ENCODE measurements at regions not wholly inside any gene's neighbourhood (a gene's known extent, or its start where the extent isn't known, plus 50 kb on each side); places are given as distances from the start of the nearest gene placed in this dataset.
"Not testable (repeated sequence)": the region's sequence is repeated elsewhere in the genome, so short reads cannot be mapped to it uniquely, and the experiment has no call there.

DNA sequence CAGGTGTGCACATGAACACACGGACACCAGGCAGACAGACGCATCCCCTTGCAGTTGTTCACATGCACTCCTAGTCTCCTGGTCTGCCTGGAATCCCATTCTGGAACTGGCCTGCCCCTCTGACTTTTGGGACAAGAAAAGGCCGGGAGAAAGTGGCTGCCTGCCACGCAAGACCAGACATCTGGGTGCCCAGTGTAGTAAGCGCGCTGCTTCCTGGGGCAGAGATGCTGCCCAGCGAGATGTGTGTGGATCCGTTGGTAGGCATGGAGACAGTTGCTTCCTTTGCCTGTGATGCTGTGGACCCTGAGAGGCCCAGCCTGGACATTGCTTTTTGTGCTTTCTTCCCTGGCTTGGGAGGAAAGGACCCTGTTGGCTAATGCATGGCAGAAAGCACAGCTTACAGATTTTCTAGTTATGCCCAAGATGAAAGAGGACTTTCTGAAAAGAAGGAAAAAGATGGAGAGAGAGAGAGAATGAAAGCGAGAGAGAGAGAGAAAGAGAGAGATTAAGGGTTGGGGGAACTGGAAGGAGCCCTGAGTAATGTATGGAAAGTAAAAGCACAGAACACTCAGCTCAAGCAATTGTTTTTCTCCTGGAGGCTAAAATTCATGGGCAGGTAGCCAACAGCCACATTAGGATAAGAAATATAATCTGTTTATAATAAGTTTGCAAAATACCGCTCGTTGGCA lies 235.3 kb downstream of the BCL2L11 start:
- DNase-seq (ENCODE audit: low read depth in 3 of 3, low spot score in 1 of 3), result not testable (repeated sequence)

DNA sequence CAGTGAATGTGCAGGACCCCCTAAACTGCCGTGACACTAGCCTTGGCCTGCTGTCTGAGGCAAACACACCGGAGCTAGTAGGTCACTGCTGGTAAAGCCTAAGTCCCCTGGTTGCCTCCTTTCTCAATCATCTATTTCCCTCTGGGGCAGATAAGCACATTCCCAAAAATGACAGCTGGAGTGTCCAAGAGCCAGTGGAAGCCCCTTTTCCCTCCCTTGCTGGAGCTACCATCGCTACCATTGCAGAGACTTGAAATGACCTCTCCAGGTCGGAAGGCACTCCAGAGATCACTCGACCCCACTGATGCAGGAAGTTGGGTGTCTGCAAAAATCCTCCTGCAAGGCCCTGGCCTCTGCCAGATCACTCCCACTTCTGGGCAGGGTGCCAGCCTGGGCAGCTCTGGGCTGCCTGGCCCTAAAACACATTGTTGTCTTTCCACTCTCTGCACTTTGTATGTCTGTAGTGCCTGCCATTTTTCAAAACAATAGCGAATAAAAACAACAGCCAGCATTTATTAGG lies 235.9 kb downstream of the BCL2L11 start:
- DNase-seq (ENCODE audit: low read depth in 3 of 3, low spot score in 1 of 3), result not testable (repeated sequence)

DNA sequence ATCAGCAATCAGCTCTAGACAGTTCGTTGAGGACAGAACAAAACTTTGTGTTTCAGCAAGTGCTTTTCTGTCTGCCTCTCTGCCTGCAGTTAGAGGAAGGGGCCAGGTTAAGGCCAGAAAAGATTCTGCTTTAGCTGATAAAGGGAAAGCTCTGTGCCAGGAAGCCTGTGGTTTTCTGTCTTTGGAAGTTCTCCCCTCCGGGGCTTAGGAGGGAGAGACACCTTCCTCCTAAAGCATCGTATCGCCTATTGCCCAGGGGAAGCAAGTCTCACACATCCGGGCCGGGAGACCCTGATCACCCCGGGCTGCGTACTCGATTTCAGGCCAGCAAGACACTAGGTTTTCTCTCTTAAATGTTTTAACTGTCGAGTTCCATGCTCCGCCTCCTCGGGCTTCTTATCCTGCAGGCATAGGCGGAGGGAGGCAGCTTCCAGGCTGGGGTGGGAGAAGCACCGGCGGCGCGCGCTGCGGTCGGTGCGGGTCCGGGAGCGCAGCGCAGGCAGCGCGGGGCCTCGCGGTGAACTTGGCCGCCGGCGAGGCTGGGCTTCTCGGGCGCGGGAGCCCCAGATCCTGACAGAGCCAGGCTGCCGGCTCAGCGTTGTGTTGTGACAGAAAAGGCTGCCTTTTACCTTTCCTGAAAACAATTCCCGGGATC lies 245.4 kb downstream of the BCL2L11 start:
- DNase-seq (ENCODE audit: low read depth in 3 of 3, low spot score in 1 of 3), result not testable (repeated sequence)

DNA sequence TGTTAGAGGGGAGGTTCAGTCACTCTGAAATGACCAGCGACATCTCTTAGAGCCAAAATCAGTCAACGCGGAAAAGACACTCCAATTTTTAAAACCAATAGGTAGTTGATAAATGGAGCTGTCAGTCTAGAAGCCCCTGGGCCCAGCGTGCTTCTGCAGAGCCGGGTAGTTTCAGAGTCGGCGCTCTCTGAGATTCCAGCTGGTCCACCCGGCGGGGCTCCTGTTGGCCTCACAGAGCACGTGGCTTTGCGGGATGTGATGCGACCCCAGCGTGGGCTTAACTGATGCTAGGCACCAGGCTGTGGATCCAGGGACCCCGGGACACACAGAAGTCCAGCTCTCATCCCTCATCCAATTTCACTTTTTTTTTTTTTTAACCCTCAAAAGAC lies 245.9 kb downstream of the BCL2L11 start:
- not testable (repeated sequence) for DNase-seq (ENCODE audit: low read depth in 3 of 3, low spot score in 1 of 3)

DNA sequence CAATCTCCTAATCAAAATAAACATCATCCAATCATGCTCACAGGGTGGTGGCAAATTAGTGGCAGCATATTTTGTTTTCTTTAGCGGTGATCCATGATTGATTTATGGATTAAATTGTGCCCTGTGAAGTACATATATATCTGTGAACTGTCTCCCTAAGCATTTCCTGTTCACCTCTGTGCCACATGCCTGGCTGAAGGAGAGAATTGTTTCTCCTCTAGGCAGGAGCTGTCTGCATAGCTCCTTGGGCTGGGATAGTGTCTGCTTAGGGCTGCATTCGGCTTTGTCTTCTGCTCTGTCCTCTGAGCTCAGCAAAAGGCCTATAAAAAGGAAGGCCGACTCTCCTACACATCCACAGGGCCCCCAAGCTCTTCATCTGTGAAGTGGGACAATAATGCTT lies 246.4 kb downstream of the BCL2L11 start:
- DNase-seq (ENCODE audit: low read depth in 3 of 3, low spot score in 1 of 3), result not testable (repeated sequence)

DNA sequence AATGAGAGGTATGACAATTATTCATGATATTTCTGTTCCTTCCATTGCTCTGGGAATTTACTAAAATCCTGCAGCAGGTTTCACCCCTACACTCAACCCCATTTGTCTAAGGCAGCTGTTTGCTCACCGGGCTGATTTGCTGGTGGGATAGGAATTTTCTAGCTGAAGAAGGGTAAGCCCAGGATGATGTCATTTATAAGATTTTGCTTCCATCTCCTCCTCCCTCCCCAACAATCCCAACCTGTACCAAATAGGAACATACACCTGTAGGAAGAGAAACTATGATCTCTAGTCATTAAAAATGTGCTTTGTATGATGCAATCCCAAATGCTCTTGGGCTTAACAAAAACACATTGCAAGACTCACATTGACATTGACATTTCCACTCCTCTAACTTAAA lies 247.2 kb downstream of the BCL2L11 start:
- not testable (repeated sequence) for DNase-seq (ENCODE audit: low read depth in 3 of 3, low spot score in 1 of 3)

DNA sequence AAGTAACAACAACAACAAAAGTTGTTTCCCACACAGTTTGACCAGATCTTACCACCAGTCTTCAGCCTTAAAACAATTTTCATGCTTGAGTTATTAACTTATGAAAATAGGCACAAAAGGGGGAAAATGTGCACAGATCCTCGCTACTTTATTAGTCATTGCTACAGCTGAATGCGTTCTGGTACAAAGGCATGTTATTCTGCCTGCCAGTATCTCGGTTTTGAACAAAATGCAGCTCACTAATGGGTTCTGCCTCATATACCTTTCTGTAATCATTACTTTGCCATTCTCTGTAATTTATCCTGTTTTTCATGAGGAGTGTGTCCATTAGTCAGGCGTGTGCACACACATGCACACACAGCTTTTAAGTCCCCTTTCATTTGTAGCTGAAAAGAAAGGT lies 247.6 kb downstream of the BCL2L11 start:
- not testable (repeated sequence) for DNase-seq (ENCODE audit: low read depth in 3 of 3, low spot score in 1 of 3)

DNA sequence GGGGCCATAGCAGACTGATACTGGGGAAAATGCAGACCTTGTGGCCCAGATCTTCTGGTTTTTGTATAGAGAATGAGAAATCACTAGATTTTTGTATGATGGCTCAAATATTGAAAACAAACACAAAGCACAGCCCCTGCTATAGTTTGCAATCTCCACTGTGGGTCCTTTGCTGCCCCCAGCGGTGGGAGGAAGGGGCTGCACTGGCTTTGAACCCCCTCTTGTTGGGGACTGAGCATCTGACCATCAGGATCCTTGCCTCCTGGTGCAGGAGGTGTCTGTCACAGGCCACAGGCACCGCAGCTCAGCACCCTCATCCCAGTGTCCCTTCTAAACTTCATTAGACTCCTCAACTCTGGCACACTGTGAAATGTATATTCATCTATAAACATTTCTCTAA lies 252.3 kb downstream of the BCL2L11 start:
- not testable (repeated sequence) for DNase-seq (ENCODE audit: low read depth in 3 of 3, low spot score in 1 of 3)

DNA sequence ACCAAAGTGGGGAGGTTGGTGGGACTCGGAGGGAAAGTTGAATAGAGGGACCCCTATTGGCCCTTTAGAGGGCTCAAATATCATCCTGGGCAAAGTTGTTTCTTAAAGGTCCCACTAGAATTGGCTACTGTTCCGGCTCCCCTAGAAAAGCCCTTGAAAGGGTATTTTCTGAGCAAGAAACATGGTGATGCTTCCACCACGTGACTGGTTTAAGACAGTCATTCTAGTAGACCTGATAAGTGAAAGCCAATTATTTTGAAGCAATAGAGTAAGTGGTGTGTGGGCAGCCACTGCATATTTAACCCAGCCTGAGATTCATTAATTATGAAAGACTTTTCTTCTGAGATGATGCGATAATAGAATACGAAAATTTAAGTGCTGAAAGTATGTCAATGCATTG lies 253.3 kb downstream of the BCL2L11 start:
- DNase-seq (ENCODE audit: low read depth in 3 of 3, low spot score in 1 of 3), result not testable (repeated sequence)

DNA sequence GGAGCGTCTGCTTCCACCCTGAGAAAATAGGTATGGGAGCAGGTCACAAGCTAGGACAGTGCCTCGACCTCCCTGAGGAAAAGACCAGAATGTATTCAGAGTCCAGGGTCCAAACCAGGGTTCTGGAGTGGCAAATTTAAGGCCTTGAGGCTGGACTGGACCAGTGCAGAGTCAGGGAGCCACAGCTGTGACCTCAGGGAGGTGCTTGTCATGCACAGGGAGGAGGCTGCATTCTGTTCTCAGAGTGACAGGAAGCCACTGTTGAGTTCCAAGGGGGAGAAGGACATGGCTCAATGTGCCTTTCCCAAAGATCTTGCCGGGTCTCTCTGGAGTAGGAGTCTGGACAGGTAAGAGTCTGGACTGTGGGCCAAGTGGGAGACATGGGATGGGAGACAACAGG lies 254.0 kb downstream of the BCL2L11 start:
- not testable (repeated sequence) for DNase-seq (ENCODE audit: low read depth in 3 of 3, low spot score in 1 of 3)

DNA sequence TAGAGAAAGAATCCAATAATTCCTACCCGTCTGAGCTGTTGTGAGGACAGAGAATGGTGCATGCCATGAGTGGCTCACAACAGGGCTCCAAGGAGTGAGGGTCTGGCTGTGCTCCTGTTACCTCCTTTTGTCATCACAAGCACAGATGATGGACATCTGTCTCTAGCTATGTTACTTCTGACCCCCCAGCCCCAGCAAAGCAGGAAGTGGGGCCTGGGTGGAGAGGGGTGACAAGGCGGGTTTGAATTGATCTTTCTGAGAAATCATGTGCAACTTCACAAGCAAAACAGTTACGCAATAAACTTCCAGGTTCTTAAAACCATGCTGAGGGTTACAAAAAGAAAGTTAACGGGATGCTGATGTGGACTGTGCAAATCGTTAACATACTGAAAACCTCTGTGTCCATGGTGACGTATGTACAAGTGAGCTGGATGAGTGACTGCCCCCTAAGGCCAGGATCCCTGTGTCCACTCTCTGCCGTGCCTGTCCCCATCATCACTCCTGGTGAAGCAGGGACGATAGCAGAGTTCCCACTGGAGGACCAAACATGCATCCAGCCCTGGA lies 254.7 kb downstream of the BCL2L11 start:
- DNase-seq (ENCODE audit: low read depth in 3 of 3, low spot score in 1 of 3), result not testable (repeated sequence)

DNA sequence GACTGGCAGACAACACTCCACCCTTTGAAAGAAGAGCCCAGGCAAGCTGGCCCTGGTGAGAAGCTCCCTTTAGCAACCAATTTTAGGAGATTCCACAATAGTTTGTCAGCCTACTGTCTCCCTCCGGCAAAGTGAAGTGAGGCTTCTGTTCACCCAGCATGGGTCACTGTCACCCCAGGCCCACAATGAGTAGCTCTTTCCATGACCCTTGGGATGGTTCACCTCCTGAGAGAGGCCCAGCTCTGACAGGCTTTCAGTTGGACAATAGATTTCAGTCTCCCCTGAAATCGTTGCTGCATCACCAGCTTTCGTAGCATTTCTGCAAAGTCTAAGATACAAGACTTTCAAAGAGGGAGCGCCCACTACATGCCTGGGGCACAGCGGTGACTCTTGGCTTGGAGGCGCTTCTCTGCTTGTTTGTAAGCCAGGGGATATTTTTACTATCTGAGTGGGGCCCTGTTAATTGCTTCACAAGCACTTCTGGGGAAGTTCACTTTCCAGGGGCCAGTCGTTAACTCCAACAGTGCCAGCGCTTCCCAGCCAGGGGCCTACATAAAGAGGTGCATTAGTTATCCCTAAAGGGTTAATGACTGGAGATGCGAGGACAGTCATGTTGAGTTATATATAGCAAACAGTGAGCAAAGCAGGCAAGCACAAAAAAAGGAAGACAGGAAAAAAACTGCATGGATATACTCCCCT lies 255.7 kb downstream of the BCL2L11 start:
- not testable (repeated sequence) for DNase-seq (ENCODE audit: low read depth in 3 of 3, low spot score in 1 of 3)

DNA sequence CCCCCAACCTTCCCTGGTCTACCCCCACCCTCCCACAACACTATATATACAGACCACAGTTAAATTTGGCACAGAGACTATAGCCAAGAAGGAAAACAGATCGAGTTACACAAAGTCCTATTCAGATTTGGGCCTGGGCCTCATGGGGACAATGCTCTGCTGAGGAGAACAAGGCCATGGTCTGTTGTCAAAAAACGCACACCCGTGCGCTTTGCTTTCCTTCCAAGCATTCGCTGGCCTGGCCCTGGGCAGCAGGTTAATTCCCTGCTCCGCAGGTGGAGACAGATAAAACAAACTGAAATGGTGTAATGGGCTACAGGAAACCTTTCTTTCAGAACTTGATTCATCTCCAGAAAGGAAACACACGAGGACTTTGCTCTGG lies 256.2 kb downstream of the BCL2L11 start:
- not testable (repeated sequence) for DNase-seq (ENCODE audit: low read depth in 3 of 3, low spot score in 1 of 3)

DNA sequence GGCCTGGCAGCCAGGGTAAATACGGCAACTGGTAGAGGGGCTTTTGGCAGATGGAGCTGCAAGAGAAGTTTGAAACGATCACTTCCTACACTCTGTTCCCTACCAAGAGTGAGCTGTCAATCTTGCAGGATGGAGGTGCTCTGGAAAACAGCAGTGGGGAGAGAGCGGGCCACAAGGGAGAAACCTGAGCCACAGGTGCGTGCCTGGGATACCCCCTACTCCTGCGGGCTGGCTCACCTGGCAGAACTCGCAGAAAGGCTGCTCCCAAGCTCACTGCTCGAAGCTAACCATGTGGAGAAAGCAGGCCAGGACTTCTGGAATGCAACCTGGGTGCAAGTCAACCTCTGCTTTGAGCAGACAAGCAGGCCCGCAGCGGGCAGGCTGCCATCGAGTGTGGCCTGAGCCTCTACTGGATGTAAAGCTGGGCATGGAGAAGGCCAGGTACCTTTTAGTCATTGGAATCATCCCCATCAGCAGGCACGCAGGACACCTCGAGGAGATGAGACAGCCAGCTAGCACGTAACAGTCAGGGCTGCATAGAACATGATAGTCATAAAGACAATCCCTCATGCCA lies 256.8 kb downstream of the BCL2L11 start:
- DNase-seq (ENCODE audit: low read depth in 3 of 3, low spot score in 1 of 3), result not testable (repeated sequence)

DNA sequence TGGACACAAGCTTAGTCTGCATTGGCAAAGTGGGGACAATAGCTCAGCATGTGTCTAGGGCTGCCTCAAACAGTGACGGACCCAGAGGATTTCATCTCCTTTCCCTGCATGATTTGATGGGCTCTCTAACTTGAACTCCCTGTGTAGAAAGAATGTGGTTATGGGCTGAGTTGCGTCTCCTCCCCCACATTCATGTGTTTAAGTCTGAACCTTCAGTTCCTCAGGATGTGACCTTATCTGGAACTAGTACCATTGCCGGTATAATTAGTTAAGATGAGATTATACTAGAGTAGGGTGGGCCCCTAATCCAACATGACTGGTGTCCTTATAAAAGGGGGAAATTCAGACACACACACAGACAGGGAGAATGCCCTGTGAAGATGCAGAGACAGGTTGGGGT lies 257.6 kb downstream of the BCL2L11 start:
- not testable (repeated sequence) for DNase-seq (ENCODE audit: low read depth in 3 of 3, low spot score in 1 of 3)

DNA sequence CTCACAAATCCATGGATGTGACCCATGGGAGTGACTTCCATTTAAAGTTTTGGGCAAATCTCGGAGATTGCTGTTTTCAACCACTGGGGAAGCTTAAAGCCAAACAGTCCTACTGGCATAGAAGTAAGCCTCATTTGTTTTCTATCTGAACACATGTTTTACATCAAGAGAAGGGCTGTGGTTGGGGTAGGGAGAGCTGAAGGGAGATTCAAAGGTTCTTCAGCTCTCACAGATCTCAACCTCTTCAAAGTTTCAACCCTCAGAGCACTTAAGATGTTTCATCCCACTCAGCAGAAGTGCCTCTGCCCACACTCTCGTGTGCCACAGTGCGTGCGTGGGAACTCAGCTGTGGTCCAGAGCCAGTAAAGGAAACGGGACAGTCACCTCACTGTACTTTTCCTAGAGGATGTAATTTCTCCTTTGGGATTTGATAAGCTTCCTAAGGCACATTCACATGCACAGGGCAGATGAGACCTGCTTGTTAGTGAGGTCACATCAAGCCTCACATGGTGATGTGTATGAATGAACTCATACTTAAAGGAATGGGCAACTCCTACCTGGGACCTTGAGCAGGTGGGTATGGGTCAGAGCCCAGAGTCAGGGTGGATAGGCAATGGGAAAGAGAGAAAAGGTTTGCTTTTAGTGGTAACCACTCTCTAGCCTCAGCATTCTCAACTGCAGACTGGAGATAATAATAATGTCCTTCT lies 260.2 kb downstream of the BCL2L11 start:
- DNase-seq (ENCODE audit: low read depth in 3 of 3, low spot score in 1 of 3), result peak in 1 of 3 donors; percentile 27

DNA sequence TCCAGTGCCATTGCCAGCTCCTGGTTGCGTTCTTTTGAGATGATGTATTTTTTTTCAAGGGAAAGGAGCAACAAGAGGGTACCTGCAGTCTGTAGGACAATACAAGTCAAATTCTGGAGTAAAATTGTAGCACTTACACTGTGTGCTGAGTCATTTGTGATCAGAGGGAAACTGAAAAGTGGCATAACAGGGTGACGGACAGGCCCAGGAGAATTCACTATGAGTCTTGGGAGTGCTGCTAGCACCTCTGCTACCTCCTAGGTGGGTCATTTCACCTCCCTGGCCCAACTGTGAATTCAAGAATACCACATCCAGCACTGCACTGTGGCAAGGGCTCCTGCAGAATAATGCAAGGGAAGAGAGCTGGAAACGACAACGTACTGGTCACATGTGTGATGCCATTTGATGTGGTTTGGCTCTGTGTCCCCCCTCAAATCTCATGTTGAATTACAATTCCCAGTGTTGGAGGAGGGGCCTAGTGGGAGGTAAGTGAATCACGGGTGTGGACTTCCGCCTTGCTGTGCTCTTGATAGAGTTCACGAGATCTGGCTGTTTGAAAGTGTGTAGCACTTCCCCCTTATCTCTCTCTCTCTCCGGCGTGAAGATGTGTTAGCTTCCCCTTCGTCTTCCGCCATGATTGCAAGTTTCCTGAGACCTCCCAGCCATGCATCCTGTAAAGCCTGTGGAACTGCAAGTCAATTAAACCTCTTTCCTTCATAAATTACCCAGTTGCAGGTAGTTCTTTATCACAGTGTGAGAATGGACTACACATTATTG lies 261.0 kb downstream of the BCL2L11 start:
- DNase-seq (ENCODE audit: low read depth in 3 of 3, low spot score in 1 of 3), result not testable (repeated sequence)

DNA sequence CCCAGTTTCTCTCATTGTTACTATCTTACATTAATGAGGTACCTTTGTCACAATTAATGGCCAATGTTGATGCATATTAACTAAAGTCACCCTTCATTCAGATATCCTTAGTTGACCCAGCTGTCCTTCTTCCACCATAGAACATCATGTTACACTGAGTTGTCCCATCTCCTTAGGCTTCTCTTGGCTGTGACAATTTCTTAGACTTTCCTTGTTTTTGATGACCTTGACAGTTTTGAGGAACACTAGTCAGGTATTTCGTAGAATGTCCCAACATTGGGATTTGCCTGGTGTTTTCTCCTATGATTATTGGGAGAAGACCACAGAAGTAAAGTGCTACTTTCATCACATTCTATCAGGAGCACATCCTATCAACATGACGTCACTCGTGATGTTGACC lies 261.8 kb downstream of the BCL2L11 start:
- DNase-seq (ENCODE audit: low read depth in 3 of 3, low spot score in 1 of 3), result not testable (repeated sequence)

DNA sequence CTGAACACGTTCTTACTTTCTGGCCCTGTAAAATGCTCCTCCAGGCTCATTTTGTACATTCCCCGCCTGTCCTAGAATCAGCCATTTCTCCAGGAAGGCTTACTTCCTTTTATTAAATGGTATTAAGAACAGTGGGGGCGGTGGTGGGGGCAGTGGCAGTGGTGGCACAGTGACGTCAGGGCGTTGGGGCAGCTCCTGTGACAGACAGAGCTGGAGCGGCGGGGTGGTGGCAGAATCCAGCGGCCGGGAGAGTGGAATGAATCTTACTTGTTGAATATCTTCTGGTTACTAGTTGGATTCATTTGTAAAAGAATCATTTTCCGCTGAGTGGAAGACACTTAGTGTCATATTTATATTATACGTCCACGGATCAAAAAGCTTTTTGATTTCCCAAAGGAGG lies 262.6 kb downstream of the BCL2L11 start:
- not testable (repeated sequence) for DNase-seq (ENCODE audit: low read depth in 3 of 3, low spot score in 1 of 3)
